Choroid plexus epithelial cell (primary cell): ENCODE measurements at regions not wholly inside any gene's neighbourhood (a gene's known extent, or its start where the extent isn't known, plus 50 kb on each side); places are given as distances from the start of the nearest gene placed in this dataset.

Experiments
- DNase-seq: peaks from one replicate; pipeline ENCODE4 v3.0.0-alpha.2; 2010; ENCODE audit warnings: low read depth
- H3K4me3 ChIP-seq: 2 replicates; pipeline ENCODE4 v1.5.1; 2011; ENCODE audit warnings: low read depth, mild to moderate bottlenecking, control low read depth, low read length, moderate library complexity
- CTCF ChIP-seq: conservative IDR thresholded peaks from 2 replicates; pipeline ENCODE4 v1.5.1; 2011; ENCODE audit warnings: low read depth, mild to moderate bottlenecking, control low read depth, inconsistent platforms, low read length, moderate library complexity

DNA sequence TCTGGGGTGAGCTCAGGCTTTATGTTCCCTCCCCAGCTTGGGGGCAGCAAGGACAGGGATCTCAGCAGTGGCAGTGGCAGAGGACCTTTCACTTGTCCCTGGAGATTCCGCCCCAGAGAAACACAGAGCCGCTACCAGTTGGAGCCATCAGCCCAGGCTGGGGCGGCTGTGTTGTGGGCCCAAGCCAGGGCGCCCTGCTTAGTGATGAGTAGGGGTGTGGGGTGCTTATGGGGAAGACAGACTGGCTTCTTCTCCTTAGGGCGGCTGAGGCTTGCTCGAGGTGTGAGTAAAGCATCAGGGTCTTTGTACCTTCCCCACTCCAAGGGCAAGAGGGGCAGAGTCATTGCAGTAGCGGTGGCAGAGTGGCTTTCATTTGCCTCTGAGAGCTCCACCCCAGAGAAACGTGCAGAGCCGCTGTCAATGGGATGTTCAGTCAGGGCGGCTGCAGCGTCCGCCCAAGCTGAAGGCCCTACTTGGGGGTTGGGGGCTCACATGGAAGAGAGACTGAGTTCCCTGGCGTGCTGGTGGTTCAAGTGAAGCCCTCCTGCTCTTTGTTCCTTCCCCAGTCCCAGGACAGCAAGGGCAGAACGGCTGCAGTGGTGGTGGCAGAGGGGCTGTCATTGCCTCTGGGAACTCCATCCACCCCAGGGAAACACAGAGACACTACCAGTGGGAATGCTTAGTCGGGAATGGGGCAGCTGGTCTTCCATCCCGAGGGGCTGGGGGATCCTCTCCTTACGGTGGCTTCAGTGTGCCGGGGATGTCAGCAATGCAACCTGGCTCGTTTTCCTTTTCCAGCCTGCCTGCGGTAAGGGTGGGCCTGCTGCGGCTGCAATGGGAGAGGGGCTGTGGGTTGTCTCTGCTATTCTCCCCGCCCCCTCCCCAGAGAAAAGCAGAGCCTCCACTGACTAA is 2142.5 kb upstream of the TENM3 start:
- no peak overlapping the region for H3K4me3 ChIP-seq
- DNase-seq: no peak
- no peak for TF ChIP-seq CTCF

GRCh38 chr4:180101348-180102083 is 2141.7 kb upstream of the TENM3 start:
- no peak for TF ChIP-seq CTCF
- H3K4me3 ChIP-seq: no peak overlapping the region
- DNase-seq: no peak

DNA sequence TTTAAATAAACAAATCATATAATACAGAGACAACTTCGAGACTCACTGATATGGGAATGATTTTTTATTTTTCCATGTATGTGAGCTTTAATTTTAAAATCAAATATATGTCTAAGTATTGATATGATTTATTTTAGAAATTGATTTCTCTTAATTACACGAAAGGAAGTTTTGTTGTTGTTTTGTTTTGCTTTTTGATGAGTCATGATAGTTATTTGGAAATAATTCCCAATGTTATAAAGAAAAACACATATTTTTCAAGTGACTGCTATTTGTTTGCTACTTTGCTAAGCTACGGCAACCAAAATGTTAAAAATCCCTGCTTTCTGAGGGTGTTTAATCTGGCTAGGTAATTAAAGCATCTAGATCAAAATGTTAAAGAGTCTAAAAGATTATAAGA is 2139.4 kb upstream of the TENM3 start:
- TF ChIP-seq CTCF: no peak
- no peak for DNase-seq
- no peak overlapping the region for H3K4me3 ChIP-seq

- H3K4me3 ChIP-seq: no peak overlapping the region
- no peak for DNase-seq
- TF ChIP-seq CTCF: no peak
Measured at GRCh38 chr4:180105362-180105761, 2137.8 kb upstream of the TENM3 start.

GRCh38 chr4:180106122-180106521 is 2137.1 kb upstream of the TENM3 start:
- no peak for DNase-seq
- H3K4me3 ChIP-seq: no peak overlapping the region
- TF ChIP-seq CTCF: no peak

DNA sequence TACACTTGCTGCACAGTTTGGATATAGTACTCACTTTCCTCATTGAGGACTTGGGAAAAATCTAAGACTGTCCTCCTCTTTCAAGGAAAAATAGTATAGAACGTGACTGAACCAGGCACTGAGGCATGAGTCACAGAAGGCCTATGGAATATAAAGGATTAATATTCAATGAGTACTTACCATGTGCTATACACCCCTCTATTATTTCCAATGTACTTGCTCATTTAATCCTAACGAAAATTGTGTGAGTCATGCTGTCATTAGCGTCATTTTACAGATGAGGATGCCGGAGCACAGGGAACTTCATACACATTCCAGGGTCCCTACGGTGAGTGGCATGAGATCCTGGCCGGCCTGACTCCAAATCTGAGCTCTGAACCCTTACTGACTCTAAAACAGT is 2136.2 kb upstream of the TENM3 start:
- no peak overlapping the region for H3K4me3 ChIP-seq
- no peak for TF ChIP-seq CTCF
- DNase-seq: no peak

DNA sequence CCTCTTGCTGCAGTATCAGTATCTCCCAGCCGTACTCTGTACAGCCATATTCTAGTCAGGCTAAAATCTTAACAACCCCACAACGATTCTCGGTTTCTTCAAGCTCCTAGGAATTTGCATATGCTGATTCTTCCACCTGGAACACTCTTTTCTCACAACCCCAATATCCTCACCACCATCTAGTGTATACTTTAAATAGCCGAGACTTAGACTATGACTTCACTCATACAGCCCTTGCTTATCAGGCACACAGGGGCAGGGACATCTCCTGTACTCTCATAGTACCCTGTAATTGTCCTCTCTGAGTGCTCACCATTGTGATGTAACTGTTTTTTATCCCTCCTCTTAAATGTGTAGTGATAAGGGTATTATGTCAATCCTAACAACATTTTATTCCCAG is 2126.4 kb upstream of the TENM3 start:
- no peak overlapping the region for H3K4me3 ChIP-seq
- TF ChIP-seq CTCF: no peak
- no peak for DNase-seq
